Rectal smooth muscle tissue (tissue), 1 donor: ENCODE measurements at regions not wholly inside any gene's neighbourhood (a gene's known extent, or its start where the extent isn't known, plus 50 kb on each side); places are given as distances from the start of the nearest gene placed in this dataset.
"Not testable (repeated sequence)": the region's sequence is repeated elsewhere in the genome, so short reads cannot be mapped to it uniquely, and the experiment has no call there.

Source experiments
- H3K27ac ChIP-seq: one replicate; pipeline ENCODE4 v1.7.0; 2013; ENCODE audit warnings: low read depth, low read length, inconsistent platforms
- H3K27me3 ChIP-seq: one replicate; pipeline ENCODE4 v1.7.0; 2013; ENCODE audit warnings: low read length; ENCODE audit not compliant: control insufficient read depth, insufficient read depth
- H3K36me3 ChIP-seq: one replicate; pipeline ENCODE4 v1.7.0; 2013; ENCODE audit warnings: low read length; ENCODE audit not compliant: control insufficient read depth, insufficient read depth
- H3K4me1 ChIP-seq: one replicate; pipeline ENCODE4 v1.7.0; 2013; ENCODE audit warnings: low read length; ENCODE audit not compliant: control insufficient read depth, insufficient read depth
- H3K4me3 ChIP-seq: one replicate; pipeline ENCODE4 v1.7.0; 2013; ENCODE audit warnings: low read length
- H3K9ac ChIP-seq: one replicate; pipeline ENCODE4 v1.7.0; 2013; ENCODE audit warnings: low read length

DNA sequence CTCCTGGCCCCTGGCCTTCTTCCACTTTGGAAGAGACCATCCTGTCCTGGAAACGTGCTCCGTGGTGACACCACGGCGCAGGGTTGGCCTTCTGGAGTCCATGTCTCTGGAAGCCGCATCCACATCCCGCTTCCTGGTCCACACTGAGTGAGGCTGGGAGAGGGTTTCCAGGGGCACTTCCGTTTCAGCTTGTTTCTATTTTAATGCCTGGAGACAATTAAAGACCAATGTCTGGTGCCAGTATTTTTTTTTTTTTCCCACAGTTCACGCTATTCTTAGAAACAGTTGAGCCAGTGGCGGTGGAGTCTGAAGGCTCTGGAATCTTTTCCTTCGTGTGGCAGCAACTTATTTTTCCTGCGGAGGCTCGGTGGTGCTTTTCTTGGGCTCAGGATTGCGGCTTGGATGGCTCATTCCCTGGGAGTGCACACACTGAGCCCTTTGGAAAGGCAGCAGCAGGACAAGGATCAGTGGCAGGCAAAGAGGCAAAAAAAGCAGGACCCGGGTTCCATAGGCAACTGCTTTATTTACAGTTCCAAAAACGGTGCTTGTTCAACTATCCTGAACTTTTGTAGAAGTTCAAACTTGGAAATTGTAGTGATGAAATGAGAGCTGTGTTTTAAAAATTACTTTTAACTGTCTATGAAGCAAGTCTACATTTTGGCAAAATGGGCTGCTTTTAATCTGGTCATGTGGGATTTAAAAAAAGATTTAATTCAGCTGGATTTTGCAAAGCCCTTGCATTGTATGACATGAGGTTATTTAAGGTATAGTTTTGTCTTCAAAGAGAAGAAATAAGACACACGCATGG is 202.8 kb downstream of the BAMBI start:
- Histone ChIP-seq H3K4me1 (peaks cover 4% of the 10 kb centered on the region), H3K9ac (no peak overlapping the region), H3K36me3 (no peaks in the 10 kb centered on the region), H3K4me3 (no peak overlapping the region), H3K27ac (no peak overlapping the region), H3K27me3 (no peaks in the 10 kb centered on the region)

- H3K27ac ChIP-seq = no peak overlapping the region
- no peaks in the 10 kb centered on the region for H3K36me3 ChIP-seq
- peaks cover 4% of the 10 kb centered on the region for H3K4me1 ChIP-seq
- no peaks in the 10 kb centered on the region for H3K27me3 ChIP-seq
- H3K9ac ChIP-seq = no peak overlapping the region
- no peak overlapping the region for H3K4me3 ChIP-seq
These were observed 203.3 kb downstream of the BAMBI start for GRCh38 chr10:28880683-28880950.

DNA sequence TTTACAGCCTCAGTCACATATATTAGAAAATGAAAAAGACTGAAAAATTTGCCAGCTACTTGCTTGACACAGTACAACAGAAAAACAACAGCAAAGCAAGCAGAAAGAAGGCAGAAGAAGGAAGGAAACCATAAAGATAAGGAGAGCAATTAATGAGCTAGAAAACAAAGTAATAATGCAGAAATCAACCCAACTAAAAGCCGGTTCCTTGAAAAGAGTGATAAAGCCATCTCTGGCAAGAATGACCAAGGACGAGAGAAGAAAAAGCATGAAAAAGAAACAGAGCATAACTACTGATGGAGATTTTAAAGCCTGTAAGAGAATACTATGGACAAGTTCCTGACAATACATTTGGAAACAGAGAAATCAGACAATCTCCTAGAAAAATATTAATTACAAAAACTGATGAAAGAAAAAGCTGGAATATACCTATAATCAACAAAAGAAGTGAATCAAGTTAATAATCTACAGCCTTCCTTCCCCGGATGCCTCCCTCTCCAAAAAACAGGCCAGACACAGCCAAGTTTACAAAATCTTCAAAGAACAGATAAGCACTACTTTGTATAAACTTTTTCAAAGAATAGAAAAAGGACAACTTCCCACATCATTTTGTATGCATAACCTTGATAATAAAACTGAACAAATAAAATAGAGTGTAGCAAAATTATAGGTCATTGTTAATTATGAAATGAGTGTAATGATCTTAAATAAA is 204.0 kb downstream of the BAMBI start:
- Histone ChIP-seq H3K4me3 (no peak overlapping the region), H3K27ac (no peak overlapping the region), H3K27me3 (no peaks in the 10 kb centered on the region), H3K4me1 (peaks cover 4% of the 10 kb centered on the region), H3K9ac (no peak overlapping the region), H3K36me3 (no peaks in the 10 kb centered on the region)

- Histone ChIP-seq H3K27ac (no peak overlapping the region), H3K27me3 (no peaks in the 10 kb centered on the region), H3K9ac (no peak overlapping the region), H3K36me3 (no peaks in the 10 kb centered on the region), H3K4me1 (peaks cover 4% of the 10 kb centered on the region), H3K4me3 (no peak overlapping the region)
These were observed 206.6 kb downstream of the BAMBI start for GRCh38 chr10:28883741-28884423.

- Histone ChIP-seq H3K9ac (no peak overlapping the region), H3K36me3 (no peaks in the 10 kb centered on the region), H3K4me3 (no peak overlapping the region), H3K4me1 (no peaks in the 10 kb centered on the region), H3K27me3 (no peaks in the 10 kb centered on the region), H3K27ac (no peak overlapping the region)
These were observed 213.0 kb downstream of the BAMBI start for GRCh38 chr10:28890121-28890950.

DNA sequence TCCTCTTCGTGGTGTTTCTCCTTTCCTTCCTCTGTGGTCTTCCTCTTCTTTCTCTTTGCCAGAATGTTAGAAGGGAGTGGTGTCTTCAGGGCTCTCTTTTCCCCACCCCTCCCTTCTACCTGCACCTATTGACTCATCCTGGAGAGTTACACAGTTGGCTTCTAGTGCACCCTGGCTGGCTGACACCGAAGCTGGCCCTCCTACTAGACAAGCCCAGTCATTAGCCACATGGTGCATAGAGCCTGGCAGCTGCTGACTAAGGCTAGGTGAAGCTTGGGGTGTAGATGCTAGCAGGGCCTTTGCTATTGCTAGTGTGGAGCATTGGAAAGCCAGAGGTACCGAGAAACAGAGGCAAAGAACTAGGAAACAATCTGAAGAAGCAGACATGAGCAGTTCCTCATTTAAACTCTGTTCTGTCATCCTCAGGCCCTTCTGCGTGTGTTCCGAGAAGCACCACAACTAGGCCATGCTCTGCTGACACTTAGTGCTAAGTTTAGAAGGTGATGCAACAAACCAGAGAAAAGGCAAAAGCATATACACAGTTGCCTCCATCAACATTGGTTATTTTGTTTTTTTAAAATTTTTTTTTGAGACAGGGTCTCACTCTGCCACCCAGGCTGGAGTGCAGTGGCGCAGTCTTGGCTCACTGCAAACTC is 213.9 kb downstream of the BAMBI start:
- Histone ChIP-seq H3K27me3 (no peaks in the 10 kb centered on the region), H3K4me3 (no peak overlapping the region), H3K27ac (no peak overlapping the region), H3K4me1 (no peaks in the 10 kb centered on the region), H3K9ac (no peak overlapping the region), H3K36me3 (no peaks in the 10 kb centered on the region)

DNA sequence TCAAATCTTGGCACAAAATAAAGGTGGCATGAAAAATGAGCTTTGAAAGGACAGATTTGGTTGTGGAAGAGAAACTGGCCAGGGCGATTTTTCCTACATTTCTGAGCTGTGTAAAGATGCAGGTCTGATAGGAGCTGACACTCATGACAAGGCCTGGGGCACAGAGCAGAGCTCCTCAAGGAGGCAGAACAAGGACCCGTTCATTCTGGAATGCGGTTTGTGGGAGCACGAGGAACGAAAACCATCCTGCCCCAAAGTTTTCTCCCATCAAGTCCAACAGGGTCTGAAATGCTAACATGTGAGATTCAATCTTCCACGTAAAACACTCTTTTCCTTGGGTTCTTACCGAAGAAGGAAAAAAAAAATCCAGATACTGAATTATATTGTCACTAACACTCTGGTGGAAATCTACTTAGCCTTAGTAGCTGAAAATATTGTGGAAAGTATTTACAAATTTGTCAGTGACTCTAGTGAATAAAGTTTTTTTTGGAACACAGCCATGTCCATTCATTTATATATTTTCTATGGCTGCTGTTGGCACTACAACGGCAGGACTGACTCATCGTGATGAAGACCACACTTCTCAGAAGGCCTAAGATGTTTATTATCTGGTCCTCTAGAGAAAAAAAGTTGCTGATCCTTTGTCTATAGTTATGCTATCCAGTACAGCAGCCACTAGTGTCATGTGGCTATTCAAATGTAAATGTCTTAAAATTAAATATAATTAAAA is 215.7 kb downstream of the BAMBI start:
- no peaks in the 10 kb centered on the region for H3K36me3 ChIP-seq
- no peaks in the 10 kb centered on the region for H3K27me3 ChIP-seq
- H3K9ac ChIP-seq = no peak overlapping the region
- H3K27ac ChIP-seq = no peak overlapping the region
- H3K4me3 ChIP-seq = no peak overlapping the region
- no peaks in the 10 kb centered on the region for H3K4me1 ChIP-seq

DNA sequence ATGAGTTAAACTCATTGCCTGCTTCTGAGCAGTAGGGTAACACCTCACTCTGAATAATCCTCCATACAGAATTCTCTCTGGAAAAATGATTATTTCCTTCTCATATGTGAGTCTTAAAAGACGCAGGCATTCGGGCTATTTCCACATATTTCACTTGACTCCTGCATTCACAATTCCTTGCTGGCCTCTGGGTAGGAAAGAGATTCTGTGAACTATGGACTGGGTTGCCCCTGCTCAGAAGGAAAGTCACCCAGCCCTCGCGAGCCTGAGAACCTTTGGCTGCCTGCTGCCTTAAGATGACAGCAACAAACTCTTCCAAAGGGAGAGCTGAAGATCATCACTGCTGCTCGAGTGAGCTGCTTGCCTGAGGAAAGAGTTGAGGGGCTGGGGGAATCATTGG is 216.8 kb downstream of the BAMBI start:
- H3K27me3 ChIP-seq = no peaks in the 10 kb centered on the region
- H3K27ac ChIP-seq = no peak overlapping the region
- no peak overlapping the region for H3K4me3 ChIP-seq
- no peak overlapping the region for H3K9ac ChIP-seq
- no peaks in the 10 kb centered on the region for H3K4me1 ChIP-seq
- H3K36me3 ChIP-seq = no peaks in the 10 kb centered on the region

GRCh38 chr10:28895671-28896070 is 218.3 kb downstream of the BAMBI start:
- not testable (repeated sequence) for H3K36me3 ChIP-seq, H3K27ac ChIP-seq, H3K27me3 ChIP-seq, H3K4me3 ChIP-seq, H3K4me1 ChIP-seq, H3K9ac ChIP-seq

GRCh38 chr10:28896791-28897409 is 219.6 kb downstream of the BAMBI start:
- not testable (repeated sequence) for H3K36me3 ChIP-seq, H3K27me3 ChIP-seq, H3K4me1 ChIP-seq, H3K9ac ChIP-seq, H3K27ac ChIP-seq, H3K4me3 ChIP-seq
